PC-3 (cell line): ENCODE measurements at regions not wholly inside any gene's neighbourhood (a gene's known extent, or its start where the extent isn't known, plus 50 kb on each side); places are given as distances from the start of the nearest gene placed in this dataset.
A peak's percentile ranks its signal among the peaks of the same experiment; 100 is the strongest.

ENCODE experiments used
- ATAC-seq: fragments of 200-7000 bp; cut with Tn5 transposase; 2 replicates; pipeline ENCODE4 v1.9.1; 2020; ENCODE audit warnings: mild to moderate bottlenecking, moderate library complexity
- BruUV-seq: library from RNA; stranded (reverse); fragments of 400-500 nt; replicated peaks from 2 replicates; lab custom pipeline; 2021; lab: Mats Ljungman, UMichigan
- CTCF ChIA-PET: fragments of 300-600 bp; sonication (Branson Sonifier 250); formaldehyde crosslinking; loops from one replicate; lab custom pipeline; 2022; ENCODE audit warnings: antibody characterized with exemption; lab: Charles Lee
- POLR2A ChIA-PET: fragments of 300-600 bp; sonication (Branson Sonifier 250); formaldehyde crosslinking; loops from one replicate; lab custom pipeline; 2022; ENCODE audit warnings: antibody characterized with exemption; ENCODE audit not compliant: unreplicated experiment; lab: Charles Lee
- DNase-seq: peaks from one replicate; pipeline ENCODE4 v3.0.0-alpha.2; 2015
- H2AFZ ChIP-seq: fragments of 300-600 bp; sonication (generic); 2 replicates; pipeline ENCODE4 v1.6.0; 2016; ENCODE audit warnings: antibody characterized with exemption, low read length
- H3F3A ChIP-seq: fragments of 300-600 bp; sonication (generic); one replicate; pipeline ENCODE4 v1.6.0; 2017; ENCODE audit warnings: antibody characterized with exemption, low read length, control low read depth, mild to moderate bottlenecking; ENCODE audit not compliant: unreplicated experiment
- H3K27ac ChIP-seq: fragments of 300-600 bp; sonication (generic); 2 replicates; pipeline ENCODE4 v1.5.1; 2016; ENCODE audit warnings: mild to moderate bottlenecking, low read length
- H3K27me3 ChIP-seq: fragments of 300-600 bp; sonication (generic); 2 replicates; pipeline ENCODE4 v1.6.1; 2016; ENCODE audit warnings: low read length, mixed read lengths
- H3K36me3 ChIP-seq: fragments of 300-600 bp; sonication (generic); 2 replicates; pipeline ENCODE4 v1.6.1; 2016; ENCODE audit warnings: low read depth, mixed run types, low read length, mixed read lengths
- H3K4me1 ChIP-seq: fragments of 300-600 bp; sonication (generic); 2 replicates; pipeline ENCODE4 v1.5.1; 2016; ENCODE audit warnings: low read length; ENCODE audit not compliant: insufficient read depth
- H3K4me2 ChIP-seq: fragments of 300-600 bp; sonication (generic); 2 replicates; pipeline ENCODE4 v1.6.0; 2016; ENCODE audit warnings: low read length
- H3K4me3 ChIP-seq: fragments of 300-600 bp; sonication (generic); 2 replicates; pipeline ENCODE4 v1.5.1; 2016; ENCODE audit warnings: mild to moderate bottlenecking, low read length, mixed read lengths
- H3K79me2 ChIP-seq: fragments of 300-600 bp; sonication (generic); 2 replicates; pipeline ENCODE4 v1.6.1; 2017; ENCODE audit warnings: low read length, mixed read lengths
- H3K9ac ChIP-seq: fragments of 300-600 bp; sonication (generic); 2 replicates; pipeline ENCODE4 v1.6.0; 2016; ENCODE audit warnings: mild to moderate bottlenecking, low read length
- H3K9me2 ChIP-seq: fragments of 300-600 bp; sonication (generic); replicated peaks from 2 replicates; pipeline ENCODE4 v1.6.1; 2016; ENCODE audit warnings: mixed run types, low read length, mixed read lengths
- H3K9me3 ChIP-seq: fragments of 300-600 bp; sonication (generic); 2 replicates; pipeline ENCODE4 v1.6.1; 2016; ENCODE audit warnings: low read length, mixed read lengths
- H4K20me1 ChIP-seq: fragments of 300-600 bp; sonication (generic); 2 replicates; pipeline ENCODE4 v1.6.1; 2016; ENCODE audit warnings: low read length, mixed read lengths
- EZH2 ChIP-seq: fragments of 300-600 bp; sonication (generic); IDR thresholded peaks from one replicate; pipeline ENCODE4 v1.6.1; 2017; ENCODE audit warnings: antibody characterized with exemption, mild to moderate bottlenecking, low read length; ENCODE audit not compliant: unreplicated experiment
- EZH2phosphoT487 ChIP-seq: fragments of 300-600 bp; sonication (generic); IDR thresholded peaks from 2 replicates; pipeline ENCODE4 v1.6.1; 2018; ENCODE audit warnings: mild to moderate bottlenecking, antibody characterized with exemption, low read length, borderline replicate concordance
- intact Hi-C: fragments of 100-400 bp; cut with micrococcal nuclease; formaldehyde crosslinking; loops from 2 replicates; pipeline ENCODE4 v1.9.0; 2023
- TF ChIP-seq, protein P1 (sequence below): fragments of 300-600 bp; sonication (generic); conservative IDR thresholded peaks from 2 replicates; pipeline ENCODE4 v1.5.1; 2017; ENCODE audit warnings: antibody characterized with exemption, low read depth, mild to moderate bottlenecking, low read length

DNA sequence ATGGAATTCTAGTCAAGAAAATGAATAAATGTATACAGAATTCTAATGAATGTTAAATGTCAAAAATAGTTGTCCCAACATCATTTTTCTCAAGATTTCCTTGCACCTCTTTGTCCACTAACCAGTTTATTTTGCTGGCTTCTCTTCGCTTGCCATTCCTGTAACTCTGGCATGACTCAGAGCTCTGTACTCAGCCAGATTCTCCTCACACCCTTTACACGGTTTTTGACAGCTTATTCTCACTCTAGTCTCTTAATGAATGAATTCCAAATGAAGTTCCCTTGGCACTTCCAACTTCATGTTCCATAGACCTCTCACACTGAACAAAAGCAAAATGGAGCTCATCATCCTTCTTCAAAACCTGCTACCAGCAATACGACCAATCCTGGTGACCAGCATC lies 419.3 kb upstream of the SLIT2 start:
- POLR2A ChIA-PET = no interaction called here

GRCh38 chr4:19831644-19832285 lies 419.9 kb upstream of the SLIT2 start:
- H3K4me1 ChIP-seq = peaks cover 22% of the 10 kb centered on the region
- intact Hi-C loops = loop anchor here (10.0 kb wide), 1 partner anchor 87 kb away; no protein-coding TSS in a partner anchor
- H3K9ac ChIP-seq = peak overlapping the region; percentile 3; the same call in 1 of the 2 replicates
- H3K36me3 ChIP-seq = no peaks in the 10 kb centered on the region
- H3K4me2 ChIP-seq = peak overlapping the region; percentile 54
- no peaks in the 10 kb centered on the region for H3K79me2 ChIP-seq
- 0 out of 2 replicates have a peak overlapping the region, but pooled peaks have one; percentile 20 for H2AFZ ChIP-seq
- BruUV-seq = no TSS peak
- H3K9me3 ChIP-seq = no peaks in the 10 kb centered on the region
- TF ChIP-seq EZH2 = no peak
- TF ChIP-seq, protein P1, sequence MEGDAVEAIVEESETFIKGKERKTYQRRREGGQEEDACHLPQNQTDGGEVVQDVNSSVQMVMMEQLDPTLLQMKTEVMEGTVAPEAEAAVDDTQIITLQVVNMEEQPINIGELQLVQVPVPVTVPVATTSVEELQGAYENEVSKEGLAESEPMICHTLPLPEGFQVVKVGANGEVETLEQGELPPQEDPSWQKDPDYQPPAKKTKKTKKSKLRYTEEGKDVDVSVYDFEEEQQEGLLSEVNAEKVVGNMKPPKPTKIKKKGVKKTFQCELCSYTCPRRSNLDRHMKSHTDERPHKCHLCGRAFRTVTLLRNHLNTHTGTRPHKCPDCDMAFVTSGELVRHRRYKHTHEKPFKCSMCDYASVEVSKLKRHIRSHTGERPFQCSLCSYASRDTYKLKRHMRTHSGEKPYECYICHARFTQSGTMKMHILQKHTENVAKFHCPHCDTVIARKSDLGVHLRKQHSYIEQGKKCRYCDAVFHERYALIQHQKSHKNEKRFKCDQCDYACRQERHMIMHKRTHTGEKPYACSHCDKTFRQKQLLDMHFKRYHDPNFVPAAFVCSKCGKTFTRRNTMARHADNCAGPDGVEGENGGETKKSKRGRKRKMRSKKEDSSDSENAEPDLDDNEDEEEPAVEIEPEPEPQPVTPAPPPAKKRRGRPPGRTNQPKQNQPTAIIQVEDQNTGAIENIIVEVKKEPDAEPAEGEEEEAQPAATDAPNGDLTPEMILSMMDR = no peak
- no peaks in the 10 kb centered on the region for H3K27me3 ChIP-seq
- peak overlapping the region; percentile 19; the same call in 1 of the 2 replicates for H3K4me3 ChIP-seq
- no peaks in the 10 kb centered on the region for H3F3A ChIP-seq
- no peaks in the 10 kb centered on the region for H3K9me2 ChIP-seq
- ChIA-PET POLR2A (interaction anchor here (0.9 kb wide), 1 partner anchor 86 kb away, joined by 8 read pairs; no protein-coding TSS in a partner anchor), CTCF (no interaction called here)
- ATAC-seq (peak; percentile 88), DNase-seq (peak; percentile 62)
- peak overlapping the region; percentile 63 for H3K27ac ChIP-seq
- no peaks in the 10 kb centered on the region for H4K20me1 ChIP-seq

More for the DNA sequence above, 419.3 kb upstream of the SLIT2 start:
- no peaks in the 10 kb centered on the region for H3F3A ChIP-seq
- H2AFZ ChIP-seq = no peak overlapping the region
- peak overlapping the region; percentile 63 for H3K27ac ChIP-seq
- H4K20me1 ChIP-seq = no peaks in the 10 kb centered on the region
- H3K4me1 ChIP-seq = peaks cover 22% of the 10 kb centered on the region
- CTCF ChIA-PET = no interaction called here
- intact Hi-C loops = loop anchor here (10.0 kb wide), 1 partner anchor 88 kb away; no protein-coding TSS in a partner anchor
- peak overlapping the region; percentile 54 for H3K4me2 ChIP-seq
- TF ChIP-seq EZH2 = no peak
- ATAC-seq (peak; percentile 53), DNase-seq (peak; percentile 39)
- no peaks in the 10 kb centered on the region for H3K27me3 ChIP-seq
- H3K9ac ChIP-seq = no peak overlapping the region
- H3K9me2 ChIP-seq = no peaks in the 10 kb centered on the region
- no peaks in the 10 kb centered on the region for H3K9me3 ChIP-seq
- no peaks in the 10 kb centered on the region for H3K36me3 ChIP-seq
- H3K79me2 ChIP-seq = no peaks in the 10 kb centered on the region
- BruUV-seq = no TSS peak
- H3K4me3 ChIP-seq = peak overlapping the region; percentile 19; the same call in 1 of the 2 replicates

- ATAC-seq (no peak), DNase-seq (no peak)
- no peak overlapping the region for H3K4me2 ChIP-seq
- H3K4me1 ChIP-seq = peaks cover 22% of the 10 kb centered on the region
- H3K27me3 ChIP-seq = no peaks in the 10 kb centered on the region
- ChIA-PET CTCF (no interaction called here), POLR2A (no interaction called here)
- H3K9me2 ChIP-seq = no peaks in the 10 kb centered on the region
- intact Hi-C loops = no loop called here
- BruUV-seq = no TSS peak
- H4K20me1 ChIP-seq = no peaks in the 10 kb centered on the region
- no peaks in the 10 kb centered on the region for H3F3A ChIP-seq
- no peak overlapping the region for H3K4me3 ChIP-seq
- TF ChIP-seq, protein P1 = no peak
- TF ChIP-seq EZH2phosphoT487 = no peak
- no peak for TF ChIP-seq EZH2
- no peak overlapping the region for H3K9ac ChIP-seq
- H3K27ac ChIP-seq = no peak overlapping the region
- H2AFZ ChIP-seq = no peak overlapping the region
- no peaks in the 10 kb centered on the region for H3K79me2 ChIP-seq
- H3K9me3 ChIP-seq = no peaks in the 10 kb centered on the region
- no peaks in the 10 kb centered on the region for H3K36me3 ChIP-seq
These were observed 422.6 kb upstream of the SLIT2 start for GRCh38 chr4:19829101-19829500.
